Left lung (tissue), 4 donors: ENCODE measurements at regions not wholly inside any gene's neighbourhood (a gene's known extent, or its start where the extent isn't known, plus 50 kb on each side); places are given as distances from the start of the nearest gene placed in this dataset.

Experiments
- ATAC-seq: fragments of 200-7000 bp; cut with Tn5 transposase; one replicate; pipeline ENCODE4 v1.9.1; 2020; ENCODE audit warnings: moderate library complexity
- DNase-seq, 4 donors: peaks; one replicate each; pipeline ENCODE4 v3.0.0-alpha.2; 2013 to 2020
- H3K27ac ChIP-seq, 2 donors: fragments of 200-600 bp; sonication (generic) in 1 of 2; one replicate each; pipeline versions ENCODE4 v1.5.0 to v1.8.0; 2020 to 2021
- H3K27me3 ChIP-seq, 2 donors: fragments of 200-600 bp; sonication (generic) in 1 of 2; one replicate each; pipeline versions ENCODE4 v1.5.0 to v1.8.0; 2020 to 2021
- H3K36me3 ChIP-seq, 2 donors: fragments of 200-600 bp; sonication (generic) in 1 of 2; one replicate each; pipeline versions ENCODE4 v1.5.0 to v1.8.0; 2020 to 2021
- H3K4me1 ChIP-seq, 2 donors: fragments of 200-600 bp; one replicate each; pipeline ENCODE4 v1.8.0; 2021
- H3K4me3 ChIP-seq, 2 donors: fragments of 200-600 bp; sonication (generic) in 1 of 2; one replicate each; pipeline versions ENCODE4 v1.5.0 to v1.8.0; 2020 to 2021; ENCODE audit warnings: mild to moderate bottlenecking in 1 of 2
- H3K9me3 ChIP-seq, 2 donors: fragments of 200-600 bp; sonication (generic) in 1 of 2; one replicate each; pipeline versions ENCODE4 v1.5.0 to v1.8.0; 2020 to 2021
- intact Hi-C, 2 donors: fragments of 100-400 bp; cut with DNase I; formaldehyde crosslinking; loops; one replicate each; pipeline versions ENCODE4 v1.11.2 to v1.14.2; 2022
- TF ChIP-seq, protein P1 (sequence below), 2 donors: fragments of 200-600 bp; sonication (generic) in 1 of 2; IDR thresholded peaks; one replicate each; pipeline versions ENCODE4 v1.5.0 to v1.8.0; 2021; ENCODE audit warnings: antibody characterized with exemption in 2 of 2
- donor health status: DM: no; HTN: yes; CAD: no.
- donor health status: DM: no; HTN: no; CAD: no.

DNA sequence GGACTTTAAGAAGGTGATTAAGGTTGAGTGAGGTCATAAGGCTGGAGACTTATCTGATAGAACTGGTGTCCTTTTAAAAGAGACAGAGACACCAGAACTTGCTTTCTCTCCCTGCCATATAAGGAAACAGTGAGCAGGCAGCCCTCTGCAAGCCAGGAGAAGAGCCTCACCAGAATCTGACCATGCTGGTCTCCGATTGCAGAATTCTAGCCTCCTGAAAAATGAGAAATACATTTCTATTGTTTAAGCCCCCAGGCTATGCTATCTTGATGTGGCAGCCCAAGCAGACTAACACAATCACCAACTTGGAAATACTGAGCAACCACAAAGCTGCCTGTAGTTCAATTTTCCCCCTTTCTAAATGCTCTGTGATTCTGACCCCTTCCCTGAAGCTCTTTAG, 161.4 kb upstream of the RARB start:
- no peaks in the 10 kb centered on the region for H3K27me3 ChIP-seq
- no peak overlapping the region for H3K27ac ChIP-seq
- intact Hi-C loops, result no loop called here
- TF ChIP-seq, protein P1, sequence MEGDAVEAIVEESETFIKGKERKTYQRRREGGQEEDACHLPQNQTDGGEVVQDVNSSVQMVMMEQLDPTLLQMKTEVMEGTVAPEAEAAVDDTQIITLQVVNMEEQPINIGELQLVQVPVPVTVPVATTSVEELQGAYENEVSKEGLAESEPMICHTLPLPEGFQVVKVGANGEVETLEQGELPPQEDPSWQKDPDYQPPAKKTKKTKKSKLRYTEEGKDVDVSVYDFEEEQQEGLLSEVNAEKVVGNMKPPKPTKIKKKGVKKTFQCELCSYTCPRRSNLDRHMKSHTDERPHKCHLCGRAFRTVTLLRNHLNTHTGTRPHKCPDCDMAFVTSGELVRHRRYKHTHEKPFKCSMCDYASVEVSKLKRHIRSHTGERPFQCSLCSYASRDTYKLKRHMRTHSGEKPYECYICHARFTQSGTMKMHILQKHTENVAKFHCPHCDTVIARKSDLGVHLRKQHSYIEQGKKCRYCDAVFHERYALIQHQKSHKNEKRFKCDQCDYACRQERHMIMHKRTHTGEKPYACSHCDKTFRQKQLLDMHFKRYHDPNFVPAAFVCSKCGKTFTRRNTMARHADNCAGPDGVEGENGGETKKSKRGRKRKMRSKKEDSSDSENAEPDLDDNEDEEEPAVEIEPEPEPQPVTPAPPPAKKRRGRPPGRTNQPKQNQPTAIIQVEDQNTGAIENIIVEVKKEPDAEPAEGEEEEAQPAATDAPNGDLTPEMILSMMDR (IDR thresholded peaks at IDR 0.05), result no peak
- DNase-seq (no peak), ATAC-seq (no peak)
- H3K4me1 ChIP-seq, result no peaks in the 10 kb centered on the region
- no peaks in the 10 kb centered on the region for H3K36me3 ChIP-seq
- H3K4me3 ChIP-seq, result no peak overlapping the region
- H3K9me3 ChIP-seq, result no peaks in the 10 kb centered on the region

DNA sequence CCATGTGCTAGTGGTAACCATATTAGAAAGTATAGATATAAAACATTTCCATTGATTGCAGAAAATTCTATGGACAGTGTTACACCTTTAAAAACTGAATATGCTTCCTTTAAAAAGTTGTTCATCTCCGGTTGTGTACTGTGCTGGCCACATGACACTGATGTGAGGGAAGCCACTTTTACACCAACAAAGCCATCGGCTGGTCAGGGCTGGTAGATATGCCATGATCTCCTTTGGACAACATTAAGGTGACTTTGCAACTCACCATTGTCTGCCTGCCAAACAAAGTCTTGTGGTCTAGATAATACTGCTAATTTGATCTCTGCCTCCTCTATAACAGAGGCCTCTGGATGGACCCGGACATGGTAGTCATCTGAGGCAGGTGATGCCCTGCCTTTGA, 156.0 kb upstream of the RARB start:
- no peaks in the 10 kb centered on the region for H3K9me3 ChIP-seq
- H3K4me1 ChIP-seq, result no peaks in the 10 kb centered on the region
- H3K36me3 ChIP-seq, result no peaks in the 10 kb centered on the region
- DNase-seq (no peak), ATAC-seq (no peak)
- H3K27ac ChIP-seq, result no peak overlapping the region
- intact Hi-C loops, result no loop called here
- H3K27me3 ChIP-seq, result no peaks in the 10 kb centered on the region
- H3K4me3 ChIP-seq, result no peak overlapping the region
- TF ChIP-seq, protein P1 (IDR thresholded peaks at IDR 0.05), result no peak

DNA sequence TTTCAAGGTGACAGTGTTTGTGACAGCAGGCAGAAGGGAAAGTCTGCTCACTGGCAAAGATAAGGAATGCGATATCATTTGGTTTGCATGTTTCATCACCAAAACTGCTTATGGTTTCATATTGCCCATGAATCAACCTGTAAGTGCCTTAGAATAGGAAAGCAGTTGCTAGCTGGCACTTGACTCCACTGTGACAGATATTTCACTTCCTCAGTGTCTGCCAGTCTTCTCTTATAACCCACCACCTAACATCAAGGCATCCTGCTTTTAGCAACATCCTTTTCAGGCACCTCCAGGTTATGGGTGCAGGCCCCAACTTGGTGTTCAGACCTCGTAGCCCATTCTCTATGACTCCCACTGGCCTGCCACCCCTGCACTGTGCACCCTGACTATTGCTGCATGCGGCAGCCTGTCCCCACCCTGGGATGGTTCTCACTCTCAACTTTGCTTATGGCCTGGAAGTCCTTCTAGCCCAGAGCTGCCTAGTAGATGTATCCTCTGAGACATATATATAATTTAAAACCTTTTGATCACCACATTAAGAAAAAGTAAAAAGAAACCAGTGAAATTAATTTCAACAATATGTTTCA, 154.4 kb upstream of the RARB start:
- DNase-seq, result no peak
- TF ChIP-seq, protein P1 (IDR thresholded peaks at IDR 0.05), result no peak
- Histone ChIP-seq H3K27me3 (no peaks in the 10 kb centered on the region), H3K9me3 (no peaks in the 10 kb centered on the region), H3K27ac (no peak overlapping the region), H3K4me1 (no peaks in the 10 kb centered on the region), H3K36me3 (no peaks in the 10 kb centered on the region), H3K4me3 (no peak overlapping the region)
- no peak for ATAC-seq
- intact Hi-C loops, result no loop called here

DNA sequence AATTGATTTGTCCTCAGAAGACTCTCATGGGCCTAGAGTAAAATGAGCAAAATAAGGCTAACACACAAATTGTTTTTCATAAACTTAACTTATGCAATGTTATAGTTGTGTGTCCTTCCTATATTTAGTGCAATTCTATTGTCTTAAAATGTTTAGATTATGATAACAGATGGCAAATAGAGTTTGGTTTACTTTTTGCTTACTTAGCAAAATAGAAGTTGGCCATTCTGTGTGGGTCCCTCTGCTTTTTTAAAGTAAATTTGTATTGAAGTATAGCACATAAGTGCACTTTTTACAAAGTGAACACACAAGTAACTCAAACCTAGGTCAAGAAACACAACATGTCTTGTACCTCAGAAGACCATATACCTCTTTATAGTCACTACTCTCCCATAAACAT, 150.6 kb upstream of the RARB start:
- no peaks in the 10 kb centered on the region for H3K36me3 ChIP-seq
- DNase-seq (no peak), ATAC-seq (no peak)
- no peaks in the 10 kb centered on the region for H3K4me1 ChIP-seq
- H3K27me3 ChIP-seq, result no peaks in the 10 kb centered on the region
- H3K27ac ChIP-seq, result no peak overlapping the region
- H3K9me3 ChIP-seq, result no peaks in the 10 kb centered on the region
- no peak overlapping the region for H3K4me3 ChIP-seq
- TF ChIP-seq, protein P1 (IDR thresholded peaks at IDR 0.05), result no peak
- intact Hi-C loops, result no loop called here

DNA sequence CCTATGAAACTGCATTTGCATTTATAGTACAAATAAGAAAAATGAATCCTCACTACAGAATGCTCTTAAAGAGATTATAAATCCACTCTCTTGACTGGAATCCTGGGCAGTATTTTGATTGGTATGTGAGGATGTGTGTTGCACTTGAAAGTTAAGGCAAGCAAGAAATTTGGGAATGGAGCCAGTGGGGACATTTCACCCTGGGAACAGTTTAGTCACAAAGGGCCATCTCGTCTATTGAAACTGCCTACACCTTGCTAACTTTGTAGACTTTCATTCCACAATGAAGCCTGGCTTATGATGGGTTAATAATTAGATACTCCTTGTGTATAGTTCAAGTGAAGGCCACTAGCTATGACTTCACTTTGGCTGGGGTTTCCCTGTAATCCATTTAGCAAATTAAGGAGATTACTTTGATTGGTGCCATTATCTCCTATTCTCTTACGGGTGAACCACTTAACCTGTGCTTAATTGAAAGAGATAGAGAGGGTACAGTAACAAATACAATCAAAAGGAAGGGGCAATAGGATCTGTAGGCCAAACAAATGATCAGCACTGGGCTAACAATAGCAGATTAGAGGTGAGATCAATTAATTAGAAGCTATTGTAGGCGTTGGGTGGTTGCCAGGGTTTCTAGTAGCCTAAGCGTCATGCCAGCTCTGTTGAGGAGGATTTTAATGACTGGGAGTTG, 146.9 kb upstream of the RARB start:
- H3K27me3 ChIP-seq, result no peaks in the 10 kb centered on the region
- H3K4me3 ChIP-seq, result no peak overlapping the region
- no peaks in the 10 kb centered on the region for H3K4me1 ChIP-seq
- H3K27ac ChIP-seq, result no peak overlapping the region
- no peaks in the 10 kb centered on the region for H3K9me3 ChIP-seq
- TF ChIP-seq, protein P1 (IDR thresholded peaks at IDR 0.05), result no peak
- ATAC-seq (no peak), DNase-seq (no peak)
- intact Hi-C loops, result no loop called here
- H3K36me3 ChIP-seq, result no peaks in the 10 kb centered on the region
